ENCODE measurements at regions not wholly inside any gene's neighbourhood (a gene's known extent, or its start where the extent isn't known, plus 50 kb on each side); places are given as distances from the start of the nearest gene placed in this dataset.

- H3K4me1 ChIP-seq: no peaks in the 10 kb centered on the region
- no peaks in the 10 kb centered on the region for H3K36me3 ChIP-seq
- H3K27ac ChIP-seq: no peak overlapping the region
- no peak overlapping the region for H3K4me3 ChIP-seq
- DNase-seq (ENCODE audit: low spot score in 2 of 2): no peak
- H3K27me3 ChIP-seq: no peaks in the 10 kb centered on the region
- H3K9me3 ChIP-seq: no peaks in the 10 kb centered on the region
- no peak for TF ChIP-seq CTCF (IDR thresholded peaks at IDR 0.05)
- no peak for TF ChIP-seq EP300 (IDR thresholded peaks at IDR 0.05)
- TF ChIP-seq POLR2A (IDR thresholded peaks at IDR 0.05): no peak
- 76 to 78% methylated on average over 5 of the region's 5 CpGs for WGBS, 2 donors
Observed at GRCh38 chr4:30916337-30917274, 196.4 kb downstream of the PCDH7 start.

GRCh38 chr4:30917946-30918345 lies 197.8 kb downstream of the PCDH7 start:
- no peaks in the 10 kb centered on the region for H3K4me1 ChIP-seq
- DNase-seq (ENCODE audit: low spot score in 2 of 2): no peak
- TF ChIP-seq POLR2A (IDR thresholded peaks at IDR 0.05): no peak
- no peak for TF ChIP-seq EP300 (IDR thresholded peaks at IDR 0.05)
- no peak for TF ChIP-seq CTCF (IDR thresholded peaks at IDR 0.05)
- no peaks in the 10 kb centered on the region for H3K9me3 ChIP-seq
- H3K36me3 ChIP-seq: no peaks in the 10 kb centered on the region
- H3K27me3 ChIP-seq: no peaks in the 10 kb centered on the region
- no peak overlapping the region for H3K27ac ChIP-seq
- H3K4me3 ChIP-seq: no peak overlapping the region

- no peaks in the 10 kb centered on the region for H3K9me3 ChIP-seq
- TF ChIP-seq POLR2A (IDR thresholded peaks at IDR 0.05): no peak
- TF ChIP-seq CTCF (IDR thresholded peaks at IDR 0.05): no peak
- no peak for TF ChIP-seq EP300 (IDR thresholded peaks at IDR 0.05)
- H3K36me3 ChIP-seq: no peaks in the 10 kb centered on the region
- DNase-seq (ENCODE audit: low spot score in 2 of 2): no peak
- H3K4me1 ChIP-seq: no peaks in the 10 kb centered on the region
- 76 to 78% methylated on average over 1 of the region's 1 CpG for WGBS, 2 donors
- H3K27ac ChIP-seq: no peak overlapping the region
- H3K4me3 ChIP-seq: no peak overlapping the region
- H3K27me3 ChIP-seq: no peaks in the 10 kb centered on the region
Observed at GRCh38 chr4:30919458-30919857, 199.3 kb downstream of the PCDH7 start.

GRCh38 chr4:30920043-30920442 lies 199.9 kb downstream of the PCDH7 start:
- DNase-seq (ENCODE audit: low spot score in 2 of 2): no peak
- Histone ChIP-seq H3K27me3 (no peaks in the 10 kb centered on the region), H3K27ac (no peak overlapping the region), H3K4me1 (no peaks in the 10 kb centered on the region), H3K4me3 (peak overlapping the region in 1 of 4 donors; percentile 5), H3K9me3 (no peaks in the 10 kb centered on the region), H3K36me3 (no peaks in the 10 kb centered on the region)
- 56% methylated on average over 11 of the region's 11 CpGs for WGBS, 2 donors
- TF ChIP-seq POLR2A (IDR thresholded peaks at IDR 0.05) (no peak), EP300 (IDR thresholded peaks at IDR 0.05) (no peak), CTCF (IDR thresholded peaks at IDR 0.05) (no peak)

GRCh38 chr4:30922625-30923024 lies 202.5 kb downstream of the PCDH7 start:
- TF ChIP-seq EP300 (IDR thresholded peaks at IDR 0.05): no peak
- TF ChIP-seq CTCF (IDR thresholded peaks at IDR 0.05): no peak
- no peak for TF ChIP-seq POLR2A (IDR thresholded peaks at IDR 0.05)
- H3K27ac ChIP-seq: no peak overlapping the region
- no peak for DNase-seq (ENCODE audit: low spot score in 2 of 2)
- no peaks in the 10 kb centered on the region for H3K36me3 ChIP-seq
- no peaks in the 10 kb centered on the region for H3K27me3 ChIP-seq
- no peaks in the 10 kb centered on the region for H3K9me3 ChIP-seq
- WGBS, 2 donors: 86 to 90% methylated on average over 4 of the region's 4 CpGs
- H3K4me1 ChIP-seq: no peaks in the 10 kb centered on the region
- H3K4me3 ChIP-seq: no peak overlapping the region
